H1 (cell line): ENCODE measurements at regions not wholly inside any gene's neighbourhood (a gene's known extent, or its start where the extent isn't known, plus 50 kb on each side); places are given as distances from the start of the nearest gene placed in this dataset.

Experiments
- BRCA1 ChIP-seq: IDR thresholded peaks from 2 replicates; pipeline ENCODE4 v1.6.1; 2012; ENCODE audit warnings: low read depth, low read length, improper control_type of control experiment
- CTCF ChIP-seq, 3 experiments: IDR thresholded peaks; 1 replicate in 2 of 3; 2 replicates in 1 of 3; pipeline versions ENCODE4 v1.5.1 to v1.6.1; 2011; ENCODE audit warnings: low read length in 3 of 3, mild to moderate bottlenecking in 3 of 3, inconsistent platforms in 2 of 3, low read depth in 1 of 3, moderate library complexity in 1 of 3; ENCODE audit not compliant: insufficient read depth in 1 of 3; ENCODE audit errors: control extremely low read depth in 1 of 3
- EGR1 ChIP-seq: IDR thresholded peaks from 2 replicates; pipeline ENCODE4 v1.6.1; 2011; ENCODE audit warnings: low read depth, low read length, borderline replicate concordance
- MAFK ChIP-seq: IDR thresholded peaks from 2 replicates; pipeline ENCODE4 v1.6.1; 2012; ENCODE audit warnings: low read depth, mild to moderate bottlenecking, improper control_type of control experiment, low read length
- POLR2A ChIP-seq, 2 experiments: IDR thresholded peaks; 1 replicate in 1 of 2; 2 replicates in 1 of 2; pipeline ENCODE4 v1.6.1; 2011; ENCODE audit warnings: low read depth in 2 of 2, low read length in 2 of 2, mild to moderate bottlenecking in 2 of 2; ENCODE audit errors: control extremely low read depth in 1 of 2
- RAD21 ChIP-seq, 2 experiments: IDR thresholded peaks in 1 of 2; conservative IDR thresholded peaks in 1 of 2; 2 replicates each; pipeline ENCODE4 v1.6.1; 2011; ENCODE audit warnings: low read depth in 2 of 2, low read length in 2 of 2, improper control_type of control experiment in 1 of 2, inconsistent platforms in 1 of 2, mild to moderate bottlenecking in 1 of 2, moderate library complexity in 1 of 2
- TAF1 ChIP-seq: IDR thresholded peaks from 2 replicates; pipeline ENCODE4 v1.6.1; 2011; ENCODE audit warnings: mild to moderate bottlenecking, low read depth, low read length
- TAF7 ChIP-seq: optimal IDR thresholded peaks from 2 replicates; pipeline ENCODE3; 2011; ENCODE audit warnings: low read depth, mild to moderate bottlenecking, inconsistent platforms, low read length, moderate library complexity, borderline replicate concordance
- TCF12 ChIP-seq: IDR thresholded peaks from 2 replicates; pipeline ENCODE4 v1.6.1; 2011; ENCODE audit warnings: low read depth, mild to moderate bottlenecking, low read length
- USF2 ChIP-seq: IDR thresholded peaks from 2 replicates; pipeline ENCODE4 v1.6.1; 2011; ENCODE audit warnings: low read length, improper control_type of control experiment
- ZNF274 ChIP-seq: IDR thresholded peaks from 2 replicates; pipeline ENCODE4 v1.7.0; 2012; ENCODE audit warnings: low read length, borderline replicate concordance; ENCODE audit errors: extremely low read depth

GRCh38 chr14:42504433-42504832 is 897.8 kb downstream of the LRFN5 start:
- TF ChIP-seq CTCF (IDR thresholded peaks at IDR 0.05; ENCODE audit: control extremely low read depth in 1 of 3, insufficient read depth in 1 of 3, low read depth in 1 of 3, low read length in 3 of 3) (no peak), USF2 (no peak), BRCA1 (no peak), MAFK (no peak), TAF1 (no peak), ZNF274 (no peak), TAF7 (no peak), EGR1 (no peak), TCF12 (no peak), POLR2A (IDR thresholded peaks at IDR 0.05; ENCODE audit: control extremely low read depth in 1 of 2, low read depth in 2 of 2, low read length in 2 of 2) (no peak), RAD21 (IDR thresholded peaks at IDR 0.05 in 1 of 2, conservative IDR thresholded peaks at IDR 0.05 in 1 of 2; ENCODE audit: low read depth in 2 of 2, low read length in 2 of 2) (no peak)
